ENCODE measurements at regions not wholly inside any gene's neighbourhood (a gene's known extent, or its start where the extent isn't known, plus 50 kb on each side); places are given as distances from the start of the nearest gene placed in this dataset.

DNA sequence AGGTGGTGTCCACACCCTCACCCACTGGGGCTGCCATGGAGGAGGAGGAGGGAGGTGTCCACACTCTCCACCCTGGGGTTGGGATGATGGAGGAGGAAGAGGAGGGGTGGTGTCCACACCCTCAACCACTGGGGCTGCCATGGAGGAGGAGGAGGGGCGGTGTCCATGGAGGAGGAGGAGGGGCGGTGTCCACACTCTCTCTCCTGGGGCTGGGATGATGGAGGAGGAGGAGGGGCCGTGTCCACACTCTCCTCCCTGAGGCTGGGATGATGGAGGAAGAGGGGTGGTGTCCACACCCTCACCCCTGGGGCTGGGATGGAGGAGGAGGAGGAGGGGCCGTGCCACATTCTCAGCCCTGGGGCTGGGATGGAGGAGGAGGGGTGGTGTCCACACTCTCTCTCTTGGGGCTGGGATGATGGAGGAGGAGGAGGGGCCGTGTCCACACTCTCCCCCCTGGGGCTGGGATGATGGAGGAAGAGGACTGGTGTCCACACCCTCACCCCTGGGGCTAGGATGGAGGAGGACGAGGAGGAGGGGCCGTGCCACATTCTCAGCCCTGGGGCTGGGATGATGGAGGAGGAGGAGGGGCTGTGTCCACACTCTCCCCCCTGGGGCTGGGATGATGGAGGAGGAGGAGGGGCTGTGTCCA, 231.7 kb downstream of the CRLF2 start:
- TF ChIP-seq SP1 (IDR thresholded peaks at IDR 0.05) (no peak), HDGF (IDR thresholded peaks at IDR 0.05; ENCODE audit: borderline replicate concordance) (no peak)
